Peyer's patch (tissue), 4 donors: ENCODE measurements at regions not wholly inside any gene's neighbourhood (a gene's known extent, or its start where the extent isn't known, plus 50 kb on each side); places are given as distances from the start of the nearest gene placed in this dataset.

ENCODE experiments used
- DNase-seq, 3 donors: peaks; one replicate each; pipeline ENCODE4 v3.0.0-alpha.2; 2017 to 2019
- H3K27ac ChIP-seq, 4 donors: fragments of 200-600 bp; sonication (generic); one replicate each; pipeline ENCODE4 v1.5.1; 2016 to 2019
- H3K27me3 ChIP-seq, 2 donors: fragments of 200-600 bp; sonication (generic); one replicate each; pipeline ENCODE4 v1.5.1; 2019
- H3K36me3 ChIP-seq, 3 donors: fragments of 200-600 bp; sonication (generic); one replicate each; pipeline ENCODE4 v1.5.1; 2016 to 2019
- H3K4me1 ChIP-seq, 4 donors: fragments of 200-600 bp; sonication (generic); one replicate each; pipeline ENCODE4 v1.5.1; 2016 to 2019
- H3K4me3 ChIP-seq, 4 donors: fragments of 200-600 bp; sonication (generic); 1 replicate in 3 of 4; 2 replicates in 1 of 4; pipeline ENCODE4 v1.5.1; 2016 to 2019; ENCODE audit warnings: mild to moderate bottlenecking in 1 of 4
- H3K9me3 ChIP-seq, 4 donors: fragments of 200-600 bp; sonication (generic); one replicate each; pipeline ENCODE4 v1.5.1; 2016 to 2019; ENCODE audit warnings: mild to moderate bottlenecking in 1 of 4
- POLR2A ChIP-seq, 2 donors: fragments of 450-650 bp; IDR thresholded peaks; one replicate each; pipeline ENCODE4 v1.5.1; 2017; ENCODE audit warnings: antibody characterized with exemption in 2 of 2, mild to moderate bottlenecking in 2 of 2, moderate library complexity in 2 of 2
- TF ChIP-seq, protein P1 (sequence below), 6 experiments: fragments of 450-650 bp in 4 of 6; fragments of 200-600 bp in 2 of 6; sonication (generic) in 1 of 6; IDR thresholded peaks; one replicate each; pipeline ENCODE4 v1.5.1; 2017 to 2019; ENCODE audit warnings: antibody characterized with exemption in 6 of 6, mild to moderate bottlenecking in 3 of 6, moderate library complexity in 1 of 6

DNA sequence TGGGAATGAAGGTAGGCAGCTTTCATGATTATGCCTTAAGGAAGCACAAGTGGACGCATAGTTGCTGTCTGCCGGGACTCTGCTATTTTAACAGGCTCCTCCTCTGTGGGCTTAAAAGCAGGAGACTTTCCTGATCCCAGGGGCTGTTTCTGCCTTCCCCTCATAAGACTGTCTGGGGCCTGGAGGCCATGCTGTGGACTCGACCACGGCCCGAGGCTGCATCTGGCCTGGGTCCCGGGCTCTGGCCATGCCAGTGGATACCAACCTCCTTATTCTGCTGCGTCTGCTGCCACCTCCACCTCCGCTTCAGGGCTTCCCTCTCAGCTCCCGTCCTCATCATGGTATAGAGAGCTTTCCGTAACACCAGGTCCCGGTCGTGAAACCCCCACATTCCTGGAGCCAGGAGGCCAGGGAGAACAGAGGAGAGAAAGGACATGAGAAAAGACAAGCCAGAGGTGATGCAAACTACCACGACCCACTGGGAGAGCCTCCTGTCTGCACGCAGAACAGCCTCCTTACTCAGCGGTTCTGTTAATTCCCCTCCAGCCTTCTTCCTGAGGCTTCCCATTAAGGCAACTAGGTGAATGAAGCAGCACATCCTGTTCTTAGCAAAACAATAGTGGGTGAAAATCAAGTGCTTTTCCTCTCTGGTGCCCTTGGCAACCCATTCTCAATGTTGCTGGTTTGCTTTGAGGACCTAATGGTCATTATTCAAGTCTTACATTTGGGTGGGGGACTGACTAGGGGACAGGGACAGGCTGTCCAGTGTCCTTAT lies 200.5 kb downstream of the KLF13 start:
- no peak for DNase-seq
- Histone ChIP-seq H3K4me1 (no peaks in the 10 kb centered on the region), H3K27ac (no peak overlapping the region), H3K27me3 (no peaks in the 10 kb centered on the region), H3K36me3 (no peaks in the 10 kb centered on the region), H3K4me3 (no peak overlapping the region), H3K9me3 (no peaks in the 10 kb centered on the region)
- TF ChIP-seq, protein P1, sequence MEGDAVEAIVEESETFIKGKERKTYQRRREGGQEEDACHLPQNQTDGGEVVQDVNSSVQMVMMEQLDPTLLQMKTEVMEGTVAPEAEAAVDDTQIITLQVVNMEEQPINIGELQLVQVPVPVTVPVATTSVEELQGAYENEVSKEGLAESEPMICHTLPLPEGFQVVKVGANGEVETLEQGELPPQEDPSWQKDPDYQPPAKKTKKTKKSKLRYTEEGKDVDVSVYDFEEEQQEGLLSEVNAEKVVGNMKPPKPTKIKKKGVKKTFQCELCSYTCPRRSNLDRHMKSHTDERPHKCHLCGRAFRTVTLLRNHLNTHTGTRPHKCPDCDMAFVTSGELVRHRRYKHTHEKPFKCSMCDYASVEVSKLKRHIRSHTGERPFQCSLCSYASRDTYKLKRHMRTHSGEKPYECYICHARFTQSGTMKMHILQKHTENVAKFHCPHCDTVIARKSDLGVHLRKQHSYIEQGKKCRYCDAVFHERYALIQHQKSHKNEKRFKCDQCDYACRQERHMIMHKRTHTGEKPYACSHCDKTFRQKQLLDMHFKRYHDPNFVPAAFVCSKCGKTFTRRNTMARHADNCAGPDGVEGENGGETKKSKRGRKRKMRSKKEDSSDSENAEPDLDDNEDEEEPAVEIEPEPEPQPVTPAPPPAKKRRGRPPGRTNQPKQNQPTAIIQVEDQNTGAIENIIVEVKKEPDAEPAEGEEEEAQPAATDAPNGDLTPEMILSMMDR (IDR thresholded peaks at IDR 0.05), result no peak
- no peak for TF ChIP-seq POLR2A (IDR thresholded peaks at IDR 0.05)

DNA sequence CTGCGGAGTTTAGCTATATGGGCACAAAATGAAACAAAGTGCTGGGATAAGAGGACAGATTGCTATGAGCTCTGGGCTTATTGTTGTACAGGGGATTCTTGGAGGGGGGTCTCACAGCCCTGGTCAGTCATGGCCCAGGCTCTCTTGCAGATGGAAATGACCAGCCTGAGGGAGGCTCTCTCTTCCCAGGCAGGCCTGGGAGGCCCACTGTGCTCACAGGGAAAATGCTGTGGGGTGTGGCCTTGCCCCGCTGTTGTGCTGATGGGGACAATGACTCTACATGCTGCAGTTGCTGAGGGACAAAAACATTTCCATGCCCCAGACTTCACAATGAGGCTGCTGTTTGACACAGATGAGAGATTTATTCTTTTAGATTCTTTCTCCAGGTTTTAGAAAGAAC lies 202.2 kb downstream of the KLF13 start:
- Histone ChIP-seq H3K36me3 (no peaks in the 10 kb centered on the region), H3K4me1 (no peaks in the 10 kb centered on the region), H3K9me3 (no peaks in the 10 kb centered on the region), H3K27ac (no peak overlapping the region), H3K27me3 (no peaks in the 10 kb centered on the region), H3K4me3 (no peak overlapping the region)
- no peak for DNase-seq
- TF ChIP-seq POLR2A (IDR thresholded peaks at IDR 0.05), result no peak

DNA sequence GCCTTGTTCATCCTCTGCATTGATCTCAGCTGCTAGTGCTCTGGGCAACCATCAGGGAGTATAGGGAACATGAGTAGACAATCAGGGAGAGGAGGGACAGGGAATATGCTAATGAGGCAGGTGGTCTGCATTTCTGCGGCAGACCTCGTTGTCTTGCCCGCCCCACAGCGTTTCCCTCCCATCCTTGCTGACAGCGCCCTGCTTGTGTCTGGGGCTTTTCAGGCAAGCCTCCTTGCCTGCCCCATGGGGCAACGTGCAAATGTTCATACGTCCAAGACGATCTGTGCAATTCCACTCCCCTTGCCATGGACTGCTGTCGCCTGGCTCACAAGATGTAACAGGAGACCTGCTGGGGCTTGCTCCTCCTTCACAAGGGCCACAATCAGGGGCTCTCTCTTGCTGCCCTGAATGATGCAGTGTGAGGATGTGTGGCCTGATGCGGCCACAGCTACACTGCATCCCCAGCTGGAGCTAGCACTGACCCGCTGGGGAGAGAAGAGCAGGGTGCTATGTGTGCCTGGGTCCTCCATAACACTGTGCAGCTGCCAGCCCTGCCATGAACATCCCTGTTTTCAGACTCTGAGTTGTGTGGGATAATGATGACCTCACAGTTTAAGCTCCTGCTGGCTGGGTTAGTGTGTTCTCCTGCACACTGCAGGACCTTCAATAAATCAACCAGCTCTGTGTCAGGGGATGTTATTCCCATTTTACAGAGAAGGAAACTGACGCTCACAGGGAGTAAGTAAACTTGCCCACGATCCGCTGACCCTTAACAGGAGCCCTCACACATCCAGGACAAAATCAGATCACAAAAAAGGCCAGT lies 211.3 kb downstream of the KLF13 start:
- no peaks in the 10 kb centered on the region for H3K36me3 ChIP-seq
- DNase-seq, result no peak
- H3K27ac ChIP-seq, result no peak overlapping the region
- H3K27me3 ChIP-seq, result no peaks in the 10 kb centered on the region
- no peak overlapping the region for H3K4me3 ChIP-seq
- H3K4me1 ChIP-seq, result no peaks in the 10 kb centered on the region
- no peak for TF ChIP-seq POLR2A (IDR thresholded peaks at IDR 0.05)
- TF ChIP-seq, protein P1 (IDR thresholded peaks at IDR 0.05), result no peak
- no peaks in the 10 kb centered on the region for H3K9me3 ChIP-seq

DNA sequence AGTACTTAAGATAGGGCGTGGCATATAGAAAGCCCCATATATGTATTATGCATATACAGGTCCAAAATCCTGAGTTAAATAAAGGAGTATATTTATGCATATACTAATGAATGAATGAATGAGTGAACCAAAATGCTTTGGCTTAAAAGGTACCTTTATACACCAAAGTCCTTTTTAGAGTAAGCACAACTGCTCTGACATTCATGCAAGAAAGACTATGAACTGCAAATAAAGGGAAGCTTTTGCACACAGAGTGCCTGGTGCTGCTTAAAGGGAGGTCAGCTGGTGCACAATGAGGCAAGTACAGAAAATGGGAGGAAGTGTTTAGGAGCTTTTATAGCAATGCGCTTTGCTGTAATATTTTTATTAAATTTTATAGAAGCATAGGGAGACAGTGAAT lies 214.0 kb downstream of the KLF13 start:
- Histone ChIP-seq H3K36me3 (no peaks in the 10 kb centered on the region), H3K4me1 (no peaks in the 10 kb centered on the region), H3K27me3 (no peaks in the 10 kb centered on the region), H3K27ac (no peak overlapping the region), H3K4me3 (no peak overlapping the region), H3K9me3 (no peaks in the 10 kb centered on the region)
- TF ChIP-seq POLR2A (IDR thresholded peaks at IDR 0.05), result no peak
- TF ChIP-seq, protein P1 (IDR thresholded peaks at IDR 0.05), result no peak
- no peak for DNase-seq

DNA sequence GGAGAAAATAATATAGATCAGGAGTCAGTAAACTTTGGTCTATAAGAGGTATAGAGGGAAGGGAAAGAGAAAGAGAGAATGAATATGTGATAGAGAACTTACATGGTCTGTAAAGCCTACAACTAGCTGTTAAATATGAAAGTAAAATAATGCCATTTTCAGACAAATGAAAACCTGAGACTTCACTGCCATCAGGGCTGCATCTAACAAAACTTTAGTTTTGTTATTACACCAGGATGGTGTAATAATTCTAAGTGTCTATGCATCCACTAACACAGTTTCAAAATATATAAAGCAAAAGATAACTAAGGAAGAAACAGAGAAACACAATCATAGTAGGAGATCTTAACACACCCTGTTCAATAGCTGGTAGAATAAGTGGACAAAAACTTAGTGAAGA lies 217.7 kb downstream of the KLF13 start:
- Histone ChIP-seq H3K4me1 (no peaks in the 10 kb centered on the region), H3K27ac (no peak overlapping the region), H3K4me3 (no peak overlapping the region), H3K36me3 (no peaks in the 10 kb centered on the region), H3K9me3 (no peaks in the 10 kb centered on the region), H3K27me3 (no peaks in the 10 kb centered on the region)
- DNase-seq, result no peak
- TF ChIP-seq, protein P1 (IDR thresholded peaks at IDR 0.05), result no peak
- no peak for TF ChIP-seq POLR2A (IDR thresholded peaks at IDR 0.05)

DNA sequence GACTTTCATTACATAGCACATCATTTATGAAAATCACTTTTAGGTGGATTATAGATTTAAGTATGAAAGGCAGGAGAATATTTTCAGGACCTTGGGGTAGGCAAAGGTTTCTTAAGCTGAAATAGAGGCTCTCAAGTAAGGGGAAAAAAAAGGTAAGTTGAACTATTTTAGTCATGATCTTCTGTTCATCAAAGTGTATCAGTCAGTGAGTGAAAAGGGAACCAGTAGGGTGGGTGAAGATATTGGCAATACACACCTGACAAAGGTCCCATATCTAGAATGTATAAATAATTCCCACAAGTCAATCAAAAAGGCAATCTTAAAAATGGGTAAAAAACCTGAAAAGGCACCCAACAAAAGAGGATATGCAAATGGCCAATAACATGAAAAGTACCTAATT lies 218.6 kb downstream of the KLF13 start:
- no peaks in the 10 kb centered on the region for H3K9me3 ChIP-seq
- no peaks in the 10 kb centered on the region for H3K36me3 ChIP-seq
- no peaks in the 10 kb centered on the region for H3K27me3 ChIP-seq
- no peak overlapping the region for H3K27ac ChIP-seq
- DNase-seq, result no peak
- H3K4me1 ChIP-seq, result no peaks in the 10 kb centered on the region
- H3K4me3 ChIP-seq, result no peak overlapping the region
- TF ChIP-seq POLR2A (IDR thresholded peaks at IDR 0.05), result no peak
- TF ChIP-seq, protein P1 (IDR thresholded peaks at IDR 0.05), result no peak
